Chondrocyte (in vitro differentiated cells): ENCODE measurements at regions not wholly inside any gene's neighbourhood (a gene's known extent, or its start where the extent isn't known, plus 50 kb on each side); places are given as distances from the start of the nearest gene placed in this dataset.
"Not testable (repeated sequence)": the region's sequence is repeated elsewhere in the genome, so short reads cannot be mapped to it uniquely, and the experiment has no call there.

Experiments
- DNase-seq: peaks from one replicate; pipeline ENCODE4 v3.0.0; 2021; ENCODE audit warnings: mixed read lengths, low spot score
- H3K27ac Mint-ChIP-seq: one replicate; pipeline ENCODE4 v1.8.0; 2021; ENCODE audit warnings: mild to moderate bottlenecking, moderate library complexity, mixed read lengths; ENCODE audit not compliant: unreplicated experiment
- H3K27me3 Mint-ChIP-seq: 2 replicates; pipeline ENCODE4 v1.8.0; 2021; ENCODE audit warnings: low read depth, mixed read lengths
- H3K36me3 Mint-ChIP-seq: 2 replicates; pipeline ENCODE4 v1.8.0; 2021; ENCODE audit warnings: low read depth, mixed read lengths
- H3K4me1 Mint-ChIP-seq: 2 replicates; pipeline ENCODE4 v1.8.0; 2021; ENCODE audit warnings: low read depth, mild to moderate bottlenecking, mixed read lengths
- H3K4me3 Mint-ChIP-seq: one replicate; pipeline ENCODE4 v1.8.0; 2021; ENCODE audit warnings: mild to moderate bottlenecking, moderate library complexity, mixed read lengths; ENCODE audit not compliant: unreplicated experiment
- H3K9me3 Mint-ChIP-seq: 2 replicates; pipeline ENCODE4 v1.8.0; 2021; ENCODE audit warnings: low read depth, mixed read lengths
- CTCF ChIP-seq: fragments of 200-600 bp; sonication (generic); IDR thresholded peaks from 2 replicates; pipeline ENCODE4 v1.5.0; 2021; ENCODE audit warnings: antibody characterized with exemption, mild to moderate bottlenecking, moderate library complexity

GRCh38 chr13:55159765-55160164 lies 1981.0 kb upstream of the PRR20A start:
- Mint-ChIP-seq H3K36me3 (no peaks in the 10 kb centered on the region), H3K4me1 (no peaks in the 10 kb centered on the region)

GRCh38 chr13:55160867-55161266 lies 1979.9 kb upstream of the PRR20A start:
- DNase-seq: no peak
- Mint-ChIP-seq H3K9me3 (peaks cover 6% of the 10 kb centered on the region), H3K4me1 (no peaks in the 10 kb centered on the region), H3K27ac (no peak overlapping the region), H3K27me3 (no peaks in the 10 kb centered on the region), H3K36me3 (no peaks in the 10 kb centered on the region), H3K4me3 (no peak overlapping the region)
- no peak for TF ChIP-seq CTCF

More at GRCh38 chr13:55159765-55160164, 1981.0 kb upstream of the PRR20A start:
- no peaks in the 10 kb centered on the region for H3K27me3 Mint-ChIP-seq
- H3K9me3 Mint-ChIP-seq: peaks cover 10% of the 10 kb centered on the region
- H3K27ac Mint-ChIP-seq: no peak overlapping the region
- TF ChIP-seq CTCF: no peak
- DNase-seq: no peak
- H3K4me3 Mint-ChIP-seq: no peak overlapping the region

GRCh38 chr13:55178582-55178981 lies 1962.1 kb upstream of the PRR20A start:
- not testable (repeated sequence) for H3K4me1 Mint-ChIP-seq, H3K27ac Mint-ChIP-seq, H3K36me3 Mint-ChIP-seq, DNase-seq, H3K27me3 Mint-ChIP-seq, H3K4me3 Mint-ChIP-seq
- H3K9me3 Mint-ChIP-seq: peaks cover 12% of the 10 kb centered on the region

GRCh38 chr13:55190996-55191395 lies 1949.7 kb upstream of the PRR20A start:
- Mint-ChIP-seq H3K36me3 (no peaks in the 10 kb centered on the region), H3K4me3 (no peak overlapping the region), H3K9me3 (peaks cover 10% of the 10 kb centered on the region), H3K4me1 (no peaks in the 10 kb centered on the region), H3K27me3 (peaks cover 2% of the 10 kb centered on the region), H3K27ac (no peak overlapping the region)
- DNase-seq: no peak
- no peak for TF ChIP-seq CTCF

GRCh38 chr13:55199134-55199533 lies 1941.6 kb upstream of the PRR20A start:
- H3K4me1 Mint-ChIP-seq: no peaks in the 10 kb centered on the region
- H3K4me3 Mint-ChIP-seq: no peak overlapping the region
- no peak for DNase-seq
- H3K27ac Mint-ChIP-seq: no peak overlapping the region
- peak; percentile 61 for TF ChIP-seq CTCF
- peaks cover 16% of the 10 kb centered on the region for H3K9me3 Mint-ChIP-seq
- H3K27me3 Mint-ChIP-seq: peaks cover 2% of the 10 kb centered on the region
- H3K36me3 Mint-ChIP-seq: peaks cover 2% of the 10 kb centered on the region

- H3K9me3 Mint-ChIP-seq: no peaks in the 10 kb centered on the region
- no peaks in the 10 kb centered on the region for H3K27me3 Mint-ChIP-seq
These were observed 1925.8 kb upstream of the PRR20A start for GRCh38 chr13:55214841-55215345.

More at GRCh38 chr13:55214841-55215345, 1925.8 kb upstream of the PRR20A start:
- no peak for DNase-seq
- Mint-ChIP-seq H3K36me3 (no peaks in the 10 kb centered on the region), H3K4me1 (no peaks in the 10 kb centered on the region), H3K4me3 (no peak overlapping the region), H3K27ac (no peak overlapping the region)
- no peak for TF ChIP-seq CTCF
